HG03097 (cell line): ENCODE measurements at regions not wholly inside any gene's neighbourhood (a gene's known extent, or its start where the extent isn't known, plus 50 kb on each side); places are given as distances from the start of the nearest gene placed in this dataset.
"Not testable (repeated sequence)": the region's sequence is repeated elsewhere in the genome, so short reads cannot be mapped to it uniquely, and the experiment has no call there.

Source experiments
- ATAC-seq: cut with Tn5 transposase; IDR thresholded peaks from one replicate; pipeline ENCODE4 v1.9.1; 2021; ENCODE audit not compliant: unreplicated experiment, low FRiP score

GRCh38 chr16:86737083-86737482 lies 158.7 kb downstream of the FOXL1 start:
- no peak for ATAC-seq

DNA sequence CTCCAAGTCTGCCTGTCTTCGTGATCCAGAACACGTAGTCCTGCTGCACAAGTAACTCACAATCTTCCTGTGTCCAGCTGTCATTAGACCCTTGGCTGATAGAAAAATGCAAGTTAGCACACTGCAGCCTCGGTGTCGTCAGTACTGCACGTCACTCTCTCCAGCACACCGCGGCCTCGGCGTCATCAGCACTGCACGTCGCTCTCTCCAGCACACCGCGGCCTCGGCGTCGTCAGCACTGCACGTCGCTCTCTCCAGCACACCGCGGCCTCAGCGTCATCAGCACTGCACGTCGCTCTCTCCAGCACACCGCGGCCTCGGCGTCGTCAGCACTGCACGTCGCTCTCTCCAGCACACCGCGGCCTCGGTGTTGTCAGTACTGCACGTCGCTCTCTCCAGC lies 160.0 kb downstream of the FOXL1 start:
- not testable (repeated sequence) for ATAC-seq

DNA sequence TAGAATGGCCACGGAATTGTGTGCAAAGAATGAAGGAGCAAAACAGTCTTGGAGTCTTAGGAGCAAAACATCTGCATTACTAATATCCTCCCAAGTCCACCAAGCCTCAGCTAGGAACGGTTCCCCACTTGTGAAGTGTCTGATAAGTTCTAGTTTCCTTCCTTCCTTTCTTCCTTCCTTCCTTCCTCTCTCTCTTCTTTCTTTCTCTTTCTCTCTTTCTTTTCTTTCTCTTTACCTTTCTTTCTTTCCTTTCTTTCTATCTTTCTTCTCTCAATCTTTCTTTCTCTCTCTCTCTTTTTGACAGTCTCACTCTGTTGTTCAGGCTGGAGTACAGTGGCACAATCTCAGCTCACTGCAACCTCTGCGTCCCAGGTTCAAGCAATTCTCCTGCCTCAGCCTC lies 160.8 kb downstream of the FOXL1 start:
- ATAC-seq = no peak

DNA sequence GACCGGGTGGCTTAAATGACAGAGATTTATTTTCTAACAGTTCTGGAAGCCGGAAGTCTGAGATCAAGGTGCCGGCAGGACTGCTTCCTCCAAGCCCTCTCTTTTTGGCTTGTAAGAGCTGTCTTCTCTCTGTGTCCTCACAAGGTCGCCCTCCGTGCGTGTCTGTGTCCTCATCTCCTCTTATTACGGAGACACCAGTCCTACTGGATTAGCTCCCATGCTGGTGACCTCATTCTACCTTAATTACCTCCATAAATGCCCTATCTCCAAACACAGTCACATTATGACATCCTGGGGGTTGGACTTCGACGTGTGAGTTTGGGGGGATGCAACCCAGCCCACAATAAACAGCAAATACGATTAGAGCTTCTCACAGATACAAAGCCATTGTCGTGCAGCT lies 161.5 kb downstream of the FOXL1 start:
- no peak for ATAC-seq

DNA sequence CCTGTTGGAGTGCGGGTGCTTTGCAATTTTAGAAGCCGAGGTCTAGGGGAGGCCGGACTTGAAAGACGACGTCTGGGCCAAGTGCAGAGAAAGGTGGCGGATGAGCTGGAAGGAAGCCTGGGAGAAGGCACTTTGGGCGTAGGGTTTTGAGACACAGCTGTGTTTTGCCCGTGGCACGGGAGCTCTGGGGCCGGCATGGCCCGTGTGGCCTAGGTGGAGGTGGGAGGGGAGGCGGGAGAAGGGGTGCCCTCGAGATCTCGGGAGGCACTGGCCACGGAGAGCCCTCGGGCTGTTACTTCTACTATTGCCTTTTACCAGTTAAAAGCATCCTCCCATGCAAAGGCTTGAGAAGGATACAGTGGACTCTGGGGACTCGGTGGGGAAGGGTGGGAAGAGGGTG lies 161.9 kb downstream of the FOXL1 start:
- ATAC-seq = no peak

DNA sequence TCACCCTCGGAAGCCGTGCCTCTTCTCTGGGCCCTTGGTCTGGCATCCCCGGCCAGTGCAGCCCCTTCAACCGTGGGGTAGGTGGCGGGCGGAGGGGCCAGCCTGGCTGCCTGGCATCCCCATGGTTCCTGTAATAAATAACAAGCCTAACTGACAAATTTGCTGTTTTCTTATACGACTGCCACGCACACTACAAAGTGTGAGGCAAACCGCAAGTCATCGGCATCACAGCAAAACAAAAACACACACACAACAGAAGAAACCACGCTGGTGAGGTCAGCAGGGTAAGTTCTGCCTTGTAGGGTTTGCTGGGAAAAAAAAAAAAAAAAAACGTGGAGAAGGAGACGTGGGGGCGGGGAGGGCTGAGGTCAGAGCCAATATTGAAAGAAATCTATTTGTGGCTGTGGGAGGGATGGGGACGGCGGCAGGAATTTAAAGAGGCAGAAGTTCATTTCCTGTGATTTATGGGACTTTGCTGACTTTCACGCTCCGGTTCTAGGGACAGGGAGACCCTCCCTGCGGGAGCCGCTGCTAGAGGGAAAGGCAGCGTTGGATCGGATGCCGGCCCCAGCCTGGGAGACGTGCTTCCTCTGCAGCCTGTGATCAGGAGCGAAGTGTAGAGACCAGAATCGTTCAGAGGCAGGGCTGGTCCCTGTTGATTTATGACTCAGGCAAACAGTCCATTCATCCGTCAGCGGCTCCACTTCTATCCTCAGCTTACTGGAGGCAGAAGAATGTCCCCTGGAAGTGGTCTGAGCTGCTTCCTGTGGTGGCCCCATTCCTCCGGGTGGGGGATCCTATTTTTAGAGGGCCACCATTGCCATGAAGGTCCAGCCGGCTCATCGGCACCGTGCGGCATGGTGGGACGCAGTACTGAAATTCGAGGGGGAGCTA lies 162.8 kb downstream of the FOXL1 start:
- no peak for ATAC-seq

GRCh38 chr16:86747761-86748160 lies 169.4 kb downstream of the FOXL1 start:
- no peak for ATAC-seq

GRCh38 chr16:86748652-86749051 lies 170.3 kb downstream of the FOXL1 start:
- ATAC-seq = no peak

DNA sequence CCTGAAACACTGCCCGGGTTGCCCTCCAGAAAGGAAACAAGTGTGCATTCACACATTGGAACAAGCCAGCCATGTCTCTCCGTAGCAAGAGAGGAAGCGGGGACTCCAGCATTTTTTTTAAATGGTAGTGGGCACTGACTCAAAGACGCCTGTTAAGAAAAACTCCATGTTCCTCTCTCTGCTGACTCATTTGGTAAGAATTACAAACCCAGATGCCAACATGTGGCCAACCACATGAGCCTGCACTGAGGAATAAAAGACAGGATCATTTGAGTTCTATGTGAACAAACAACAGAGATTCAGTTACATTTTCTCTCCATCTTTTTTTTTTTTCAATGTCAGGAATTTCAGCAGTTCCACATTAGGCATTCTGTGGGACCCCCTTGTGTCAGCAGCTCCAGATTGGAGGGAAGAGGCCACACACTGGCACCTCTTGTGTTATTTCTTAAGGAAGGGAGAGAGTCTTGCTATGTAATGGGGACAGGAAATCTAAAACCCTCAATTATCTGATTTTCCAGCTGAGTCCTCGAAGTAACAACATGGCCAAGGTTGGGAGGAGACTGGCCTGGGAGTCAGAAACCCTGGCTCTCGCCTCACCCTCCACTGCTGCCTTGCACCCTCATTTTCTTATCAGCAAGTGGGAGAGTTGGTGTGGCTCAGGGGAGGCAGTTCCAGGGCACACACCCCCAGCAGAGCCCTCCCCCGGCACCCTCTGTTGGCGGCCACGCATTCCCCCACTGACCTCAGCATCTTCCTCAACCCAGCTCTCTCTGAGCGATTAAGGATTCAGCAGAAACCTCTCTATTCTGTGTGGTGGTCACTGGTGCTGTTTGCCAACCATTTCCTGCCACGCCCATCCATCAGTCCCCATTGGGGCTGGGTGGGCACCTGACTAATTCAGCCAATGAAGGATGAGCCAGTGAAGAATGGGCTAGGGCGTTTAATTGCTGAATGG lies 173.0 kb downstream of the FOXL1 start:
- ATAC-seq = no peak

DNA sequence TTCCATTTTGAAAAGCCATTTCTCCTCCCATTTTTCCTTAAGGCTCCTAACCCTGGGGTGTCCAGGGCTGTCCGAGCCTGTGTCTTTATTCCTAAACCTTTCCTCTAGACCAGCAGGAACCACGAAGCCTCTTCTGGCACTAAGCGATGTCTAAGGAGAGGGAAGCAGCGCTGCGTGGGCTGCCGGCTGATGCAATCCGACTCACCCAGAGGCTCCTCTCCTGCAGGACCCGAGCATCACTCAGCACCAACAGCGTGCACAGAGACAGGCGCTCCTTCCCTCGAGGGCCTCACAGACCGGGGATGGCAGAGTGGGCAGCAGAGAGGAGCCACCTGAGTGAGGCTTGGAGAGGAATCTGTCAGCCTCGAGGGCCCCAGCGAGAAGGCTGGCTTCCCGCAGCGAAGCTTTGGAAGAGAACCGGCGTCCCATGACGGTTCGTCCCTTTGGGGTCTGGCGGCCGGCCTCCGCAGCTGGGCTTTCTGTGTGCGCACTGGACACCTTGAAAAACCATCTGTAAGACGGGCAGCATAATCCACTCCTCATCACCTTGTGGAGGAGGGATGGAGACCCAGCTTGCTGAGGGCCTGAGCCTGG lies 174.3 kb downstream of the FOXL1 start:
- ATAC-seq = no peak

DNA sequence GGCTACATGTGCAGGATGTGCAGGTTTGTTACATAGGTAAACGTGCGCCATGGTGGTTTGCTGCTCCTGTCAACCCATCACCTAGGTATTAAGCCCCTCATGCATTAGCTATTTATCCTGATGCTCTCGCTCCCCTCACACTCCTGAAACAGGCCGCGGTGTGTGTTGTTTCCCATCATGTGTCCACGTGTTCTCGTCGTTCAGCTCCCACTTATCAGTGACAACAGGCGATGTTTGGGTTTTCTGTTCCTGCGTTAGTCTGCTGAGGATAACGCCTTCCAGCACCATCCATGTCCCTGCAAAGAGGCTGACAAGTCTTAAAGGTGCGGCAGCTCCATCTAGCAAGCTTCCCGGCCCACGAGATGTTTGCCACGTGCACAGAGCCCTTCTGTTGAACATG lies 175.1 kb downstream of the FOXL1 start:
- ATAC-seq = no peak

DNA sequence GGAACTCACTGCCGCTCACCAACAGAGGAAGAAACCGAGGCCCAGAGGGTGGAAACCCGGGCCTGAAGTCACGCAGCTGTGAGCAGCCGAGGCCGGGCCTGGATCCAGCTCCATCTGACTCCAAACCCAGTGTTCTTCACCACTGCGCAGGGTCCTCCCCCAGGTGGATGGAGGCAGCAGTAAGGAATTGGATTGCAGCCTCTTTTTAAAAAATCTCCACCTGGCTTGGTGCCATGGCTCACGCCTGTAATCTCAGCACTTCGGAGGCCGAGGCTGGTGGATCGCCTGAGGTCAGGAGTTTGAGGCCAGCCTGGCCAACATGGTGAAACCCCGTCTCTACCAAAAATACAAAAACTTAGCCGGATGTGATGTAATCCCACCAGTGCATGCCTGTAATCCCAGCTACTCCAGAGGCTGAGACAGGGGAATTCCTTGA lies 177.2 kb downstream of the FOXL1 start:
- no peak for ATAC-seq

DNA sequence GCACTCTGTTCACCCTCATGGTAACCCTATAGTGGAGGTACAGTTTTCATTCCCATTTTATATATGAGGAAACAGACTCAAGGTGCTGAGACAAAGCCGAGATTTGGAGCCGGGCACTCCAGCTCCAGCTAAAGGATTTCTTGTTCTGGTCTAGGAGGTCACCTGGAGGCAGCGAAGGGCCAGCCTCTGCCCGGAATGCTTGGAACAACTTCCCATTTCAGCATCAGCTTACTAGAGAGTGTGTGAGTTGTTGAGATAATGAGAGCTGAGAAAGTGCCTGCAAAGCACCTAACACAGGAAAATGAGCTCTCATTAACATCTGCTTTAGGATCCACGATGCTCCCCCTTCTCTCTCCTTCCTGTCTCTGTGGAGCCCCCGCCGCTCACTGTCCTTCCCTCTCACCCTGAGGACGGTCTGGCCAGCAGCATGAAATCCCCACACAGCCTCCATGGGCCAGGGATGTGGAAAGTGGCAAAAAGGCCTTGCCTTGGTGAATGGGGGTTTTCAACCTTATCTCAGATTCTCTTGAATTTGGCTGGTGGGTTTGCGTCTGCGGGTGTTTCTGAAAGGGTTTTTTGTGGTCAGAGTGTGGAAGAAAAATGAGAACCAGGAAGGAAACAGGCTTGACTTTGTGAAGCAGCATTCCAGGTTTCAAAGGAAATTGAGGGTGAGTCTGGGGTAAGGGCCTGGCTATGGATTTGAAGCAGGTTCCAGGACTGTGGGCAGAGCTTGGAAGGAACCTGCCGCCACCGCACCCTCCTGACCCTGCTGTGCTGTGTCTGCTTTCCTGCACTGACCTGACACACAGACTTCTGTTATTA lies 178.7 kb downstream of the FOXL1 start:
- no peak for ATAC-seq

- ATAC-seq = no peak
These were observed 179.3 kb downstream of the FOXL1 start for GRCh38 chr16:86757704-86758040.

DNA sequence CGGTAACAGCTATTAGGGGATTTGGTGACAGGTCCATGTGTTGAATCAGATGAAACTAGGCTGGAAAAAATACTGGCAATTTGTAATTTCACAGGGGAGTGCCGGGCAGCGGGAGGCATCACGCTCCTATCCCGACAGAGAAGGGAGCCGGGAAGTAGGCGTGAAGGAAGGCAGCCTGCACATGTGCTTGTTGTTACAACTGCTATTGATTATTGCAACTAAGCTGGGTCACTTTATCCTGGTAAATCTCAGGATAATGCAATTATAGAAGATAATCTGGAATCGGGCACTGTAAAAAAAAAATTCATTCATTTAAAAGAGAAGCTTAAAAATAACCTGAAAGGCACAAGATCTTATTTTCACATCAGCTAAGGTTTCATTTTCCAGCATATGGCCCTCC lies 180.6 kb downstream of the FOXL1 start:
- no peak for ATAC-seq

- no peak for ATAC-seq
These were observed 183.0 kb downstream of the FOXL1 start for GRCh38 chr16:86761111-86762031.

DNA sequence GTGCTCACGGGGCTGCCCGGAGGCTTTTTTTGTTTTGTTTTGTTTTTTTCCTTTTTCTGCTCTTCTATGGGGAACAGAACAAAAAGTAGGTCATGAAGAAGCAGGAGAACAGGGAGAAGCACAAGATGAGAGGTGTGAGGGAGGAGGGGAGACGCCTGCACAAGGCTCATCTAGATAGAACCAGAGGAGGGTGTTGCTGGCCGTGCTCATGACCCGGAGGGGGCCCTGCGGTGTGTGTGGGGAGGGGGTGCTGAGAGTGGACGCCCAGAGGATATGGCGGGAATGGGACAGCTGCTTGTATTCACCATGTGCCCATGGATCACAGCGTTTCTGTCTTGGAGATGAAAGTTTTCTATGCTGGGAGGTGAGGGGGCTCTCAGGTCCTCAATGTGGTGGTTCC lies 183.7 kb downstream of the FOXL1 start:
- no peak for ATAC-seq

- ATAC-seq = no peak
These were observed 185.5 kb downstream of the FOXL1 start for GRCh38 chr16:86763819-86764218.

- no peak for ATAC-seq
These were observed 186.2 kb downstream of the FOXL1 start for GRCh38 chr16:86764551-86764950.
